ENCODE measurements at regions not wholly inside any gene's neighbourhood (a gene's known extent, or its start where the extent isn't known, plus 50 kb on each side); places are given as distances from the start of the nearest gene placed in this dataset.

GRCh38 chr4:66429276-66429675, 759.0 kb upstream of the EPHA5 start:
- no peak overlapping the region for H3K4me2 ChIP-seq (ENCODE audit: control insufficient read depth, extremely low read depth, insufficient read depth, low read depth, low read length)
- H2AFZ ChIP-seq (ENCODE audit: control insufficient read depth, low read length), result no peak overlapping the region
- H3K36me3 ChIP-seq (ENCODE audit: control insufficient read depth in 2 of 2, extremely low read depth in 1 of 2, insufficient read depth in 2 of 2, low read length in 2 of 2), result no peaks in the 10 kb centered on the region
- dilution Hi-C loops (cut with MboI; ENCODE audit: extremely low pct_ligation_motif_present, low sequenced_read_pairs), result no loop called here
- no peaks in the 10 kb centered on the region for H3K4me1 ChIP-seq (ENCODE audit: control insufficient read depth, extremely low read depth, insufficient read depth, low read length)
- H3K9me3 ChIP-seq (ENCODE audit: control insufficient read depth, low read depth, low read length), result no peaks in the 10 kb centered on the region
- FAIRE-seq (no peak), DNase-seq (ENCODE audit: low read depth, low spot score) (no peak)
- TF ChIP-seq EZH2 (IDR thresholded peaks at IDR 0.05; ENCODE audit: low read length) (no peak), CTCF (optimal IDR thresholded peaks at IDR 0.05 in 1 of 3, IDR thresholded peaks at IDR 0.05 in 1 of 3, conservative IDR thresholded peaks at IDR 0.05 in 1 of 3; ENCODE audit: extremely low read depth in 1 of 3, insufficient read depth in 2 of 3, low read length in 3 of 3) (no peak)
- H3K27me3 ChIP-seq (ENCODE audit: control insufficient read depth, extremely low read depth, insufficient read depth, low read length), result no peaks in the 10 kb centered on the region
- no peaks in the 10 kb centered on the region for H3K9me1 ChIP-seq (ENCODE audit: control insufficient read depth, extremely low read depth, insufficient read depth, low read length)
- H3K79me2 ChIP-seq (ENCODE audit: control insufficient read depth, insufficient read depth, low read length), result no peaks in the 10 kb centered on the region
- H3K9ac ChIP-seq (ENCODE audit: control insufficient read depth, extremely low read depth, insufficient read depth, low read length), result no peak overlapping the region
- H3K27ac ChIP-seq (ENCODE audit: control insufficient read depth, insufficient read depth, low read length), result no peak overlapping the region
- no peak overlapping the region for H3K4me3 ChIP-seq (ENCODE audit: control insufficient read depth in 2 of 3, extremely low read depth in 1 of 3, insufficient read depth in 2 of 3, low read depth in 1 of 3, low read length in 3 of 3)
- no peaks in the 10 kb centered on the region for H4K20me1 ChIP-seq (ENCODE audit: control insufficient read depth, extremely low read depth, insufficient read depth, low read length)

- Histone ChIP-seq H3K27me3 (ENCODE audit: control insufficient read depth, extremely low read depth, insufficient read depth, low read length) (no peaks in the 10 kb centered on the region), H4K20me1 (ENCODE audit: control insufficient read depth, extremely low read depth, insufficient read depth, low read length) (no peaks in the 10 kb centered on the region), H3K9me1 (ENCODE audit: control insufficient read depth, extremely low read depth, insufficient read depth, low read length) (no peaks in the 10 kb centered on the region), H3K36me3 (ENCODE audit: control insufficient read depth in 2 of 2, extremely low read depth in 1 of 2, insufficient read depth in 2 of 2, low read length in 2 of 2) (no peaks in the 10 kb centered on the region), H3K27ac (ENCODE audit: control insufficient read depth, insufficient read depth, low read length) (no peak overlapping the region), H3K4me1 (ENCODE audit: control insufficient read depth, extremely low read depth, insufficient read depth, low read length) (no peaks in the 10 kb centered on the region), H3K79me2 (ENCODE audit: control insufficient read depth, insufficient read depth, low read length) (no peaks in the 10 kb centered on the region), H3K9ac (ENCODE audit: control insufficient read depth, extremely low read depth, insufficient read depth, low read length) (no peak overlapping the region), H3K9me3 (ENCODE audit: control insufficient read depth, low read depth, low read length) (no peaks in the 10 kb centered on the region), H3K4me2 (ENCODE audit: control insufficient read depth, extremely low read depth, insufficient read depth, low read depth, low read length) (no peak overlapping the region), H3K4me3 (ENCODE audit: control insufficient read depth in 2 of 3, extremely low read depth in 1 of 3, insufficient read depth in 2 of 3, low read depth in 1 of 3, low read length in 3 of 3) (no peak overlapping the region), H2AFZ (ENCODE audit: control insufficient read depth, low read length) (no peak overlapping the region)
- TF ChIP-seq EZH2 (IDR thresholded peaks at IDR 0.05; ENCODE audit: low read length) (no peak), CTCF (optimal IDR thresholded peaks at IDR 0.05 in 1 of 3, IDR thresholded peaks at IDR 0.05 in 1 of 3, conservative IDR thresholded peaks at IDR 0.05 in 1 of 3; ENCODE audit: extremely low read depth in 1 of 3, insufficient read depth in 2 of 3, low read length in 3 of 3) (no peak)
- dilution Hi-C loops (cut with MboI; ENCODE audit: extremely low pct_ligation_motif_present, low sequenced_read_pairs), result no loop called here
- FAIRE-seq (no peak), DNase-seq (ENCODE audit: low read depth, low spot score) (no peak)
Observed at GRCh38 chr4:66416425-66416824, 746.1 kb upstream of the EPHA5 start.

Measured in keratinocyte (primary cell).